SK-N-SH treated with all-trans-retinoic acid at 6 μM for 48 hours (cell line): ENCODE measurements at regions not wholly inside any gene's neighbourhood (a gene's known extent, or its start where the extent isn't known, plus 50 kb on each side); places are given as distances from the start of the nearest gene placed in this dataset.

Source experiments
- OSR1 ChIP-seq: fragments of 250-450 bp; sonication (Bioruptor Pico); IDR thresholded peaks from 2 replicates; pipeline ENCODE4 v1.8.0; 2022; ENCODE audit warnings: moderate library complexity, mild to moderate bottlenecking, inconsistent platforms
- PPARA ChIP-seq: fragments of 250-450 bp; sonication (Bioruptor Pico); IDR thresholded peaks from 2 replicates; pipeline ENCODE4 v1.5.0; 2020; ENCODE audit warnings: mild to moderate bottlenecking, borderline replicate concordance
- RARB ChIP-seq: fragments of 250-450 bp; sonication (Bioruptor Pico); IDR thresholded peaks from 2 replicates; pipeline ENCODE4 v1.8.0; 2021; ENCODE audit warnings: mild to moderate bottlenecking, moderate library complexity
- ZC3H10 ChIP-seq: fragments of 250-450 bp; sonication (Bioruptor Pico); IDR thresholded peaks from 2 replicates; pipeline ENCODE4 v1.5.1; 2021; ENCODE audit warnings: mild to moderate bottlenecking, moderate library complexity
- ZFP30 ChIP-seq: fragments of 450-650 bp; formaldehyde crosslinking; IDR thresholded peaks from 2 replicates; pipeline ENCODE4 v1.5.0; 2022; ENCODE audit warnings: mild to moderate bottlenecking, moderate library complexity
- ZNF565 ChIP-seq: fragments of 450-650 bp; formaldehyde crosslinking; conservative IDR thresholded peaks from 2 replicates; pipeline ENCODE4 v1.5.0; 2020; ENCODE audit warnings: low read depth, mild to moderate bottlenecking, moderate library complexity
- TF ChIP-seq, protein P1 (sequence below): fragments of 250-450 bp; sonication (Bioruptor Pico); IDR thresholded peaks from 2 replicates; pipeline ENCODE4 v1.5.1; 2020; ENCODE audit warnings: low read depth, mild to moderate bottlenecking, moderate library complexity
- TF ChIP-seq, protein P2 (sequence below): fragments of 250-450 bp; sonication (Bioruptor Pico); IDR thresholded peaks from 2 replicates; pipeline ENCODE4 v1.8.0; 2020; ENCODE audit warnings: mild to moderate bottlenecking, moderate library complexity, borderline replicate concordance

DNA sequence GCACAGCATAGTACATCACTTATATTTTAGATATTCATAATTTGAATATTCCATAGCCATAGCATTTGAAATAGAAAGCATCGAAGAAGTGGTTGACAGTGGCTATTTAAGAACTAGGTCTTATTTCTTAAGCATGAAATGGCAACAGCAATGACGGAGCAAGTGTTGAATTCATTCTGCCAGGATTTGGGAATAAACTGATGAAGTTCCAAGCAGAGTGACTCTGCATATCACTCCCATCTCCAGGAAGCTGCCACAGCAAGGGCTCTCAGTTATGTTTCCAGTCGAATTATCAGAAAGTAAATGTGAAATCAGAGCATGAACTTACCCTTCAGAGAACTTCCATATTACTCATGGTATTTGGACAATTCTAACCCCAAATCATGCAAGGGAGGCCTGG lies 208.1 kb downstream of the IKZF2 start:
- TF ChIP-seq ZC3H10 (CRISPR knock-in tag) (no peak), RARB (CRISPR knock-in tag) (no peak), ZFP30 (no peak), OSR1 (CRISPR knock-in tag) (no peak), ZNF565 (CRISPR knock-in tag) (no peak), PPARA (no peak)
- TF ChIP-seq, protein P1, sequence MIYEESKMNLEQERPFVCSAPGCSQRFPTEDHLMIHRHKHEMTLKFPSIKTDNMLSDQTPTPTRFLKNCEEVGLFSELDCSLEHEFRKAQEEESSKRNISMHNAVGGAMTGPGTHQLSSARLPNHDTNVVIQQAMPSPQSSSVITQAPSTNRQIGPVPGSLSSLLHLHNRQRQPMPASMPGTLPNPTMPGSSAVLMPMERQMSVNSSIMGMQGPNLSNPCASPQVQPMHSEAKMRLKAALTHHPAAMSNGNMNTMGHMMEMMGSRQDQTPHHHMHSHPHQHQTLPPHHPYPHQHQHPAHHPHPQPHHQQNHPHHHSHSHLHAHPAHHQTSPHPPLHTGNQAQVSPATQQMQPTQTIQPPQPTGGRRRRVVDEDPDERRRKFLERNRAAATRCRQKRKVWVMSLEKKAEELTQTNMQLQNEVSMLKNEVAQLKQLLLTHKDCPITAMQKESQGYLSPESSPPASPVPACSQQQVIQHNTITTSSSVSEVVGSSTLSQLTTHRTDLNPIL (CRISPR knock-in tag) = no peak
- TF ChIP-seq, protein P2, sequence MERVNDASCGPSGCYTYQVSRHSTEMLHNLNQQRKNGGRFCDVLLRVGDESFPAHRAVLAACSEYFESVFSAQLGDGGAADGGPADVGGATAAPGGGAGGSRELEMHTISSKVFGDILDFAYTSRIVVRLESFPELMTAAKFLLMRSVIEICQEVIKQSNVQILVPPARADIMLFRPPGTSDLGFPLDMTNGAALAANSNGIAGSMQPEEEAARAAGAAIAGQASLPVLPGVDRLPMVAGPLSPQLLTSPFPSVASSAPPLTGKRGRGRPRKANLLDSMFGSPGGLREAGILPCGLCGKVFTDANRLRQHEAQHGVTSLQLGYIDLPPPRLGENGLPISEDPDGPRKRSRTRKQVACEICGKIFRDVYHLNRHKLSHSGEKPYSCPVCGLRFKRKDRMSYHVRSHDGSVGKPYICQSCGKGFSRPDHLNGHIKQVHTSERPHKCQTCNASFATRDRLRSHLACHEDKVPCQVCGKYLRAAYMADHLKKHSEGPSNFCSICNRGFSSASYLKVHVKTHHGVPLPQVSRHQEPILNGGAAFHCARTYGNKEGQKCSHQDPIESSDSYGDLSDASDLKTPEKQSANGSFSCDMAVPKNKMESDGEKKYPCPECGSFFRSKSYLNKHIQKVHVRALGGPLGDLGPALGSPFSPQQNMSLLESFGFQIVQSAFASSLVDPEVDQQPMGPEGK (CRISPR knock-in tag) = no peak
